Smooth muscle cell (in vitro differentiated cells): ENCODE measurements at regions not wholly inside any gene's neighbourhood (a gene's known extent, or its start where the extent isn't known, plus 50 kb on each side); places are given as distances from the start of the nearest gene placed in this dataset.

Experiments used
- DNase-seq: peaks from one replicate; lab custom pipeline; 2025; ENCODE audit not compliant: unreplicated experiment; lab: John Stamatoyannopoulos, UW
- H2AFZ ChIP-seq: fragments of 200-600 bp; sonication (generic); 2 replicates; pipeline ENCODE4 v1.6.0; 2016; ENCODE audit warnings: antibody characterized with exemption, low read depth, mild to moderate bottlenecking
- H3F3A ChIP-seq: fragments of 200-600 bp; sonication (generic); 2 replicates; pipeline ENCODE4 v1.6.0; 2017; ENCODE audit warnings: antibody characterized with exemption, low read depth
- H3K27ac ChIP-seq: fragments of 200-600 bp; sonication (generic); 2 replicates; pipeline ENCODE4 v1.5.1; 2016; ENCODE audit warnings: low read depth, mild to moderate bottlenecking
- H3K27me3 ChIP-seq: fragments of 200-600 bp; sonication (generic); 2 replicates; pipeline ENCODE4 v1.6.1; 2016; ENCODE audit warnings: low read depth, mild to moderate bottlenecking
- H3K36me3 ChIP-seq: fragments of 200-600 bp; sonication (generic); 2 replicates; pipeline ENCODE4 v1.5.1; 2016; ENCODE audit warnings: low read depth
- H3K4me1 ChIP-seq: fragments of 200-600 bp; sonication (generic); 2 replicates; pipeline ENCODE4 v1.5.1; 2016; ENCODE audit warnings: low read depth
- H3K4me2 ChIP-seq: fragments of 200-600 bp; sonication (generic); 2 replicates; pipeline ENCODE4 v1.6.0; 2016; ENCODE audit warnings: mild to moderate bottlenecking
- H3K4me3 ChIP-seq: fragments of 200-600 bp; sonication (generic); 2 replicates; pipeline ENCODE4 v1.5.1; 2016; ENCODE audit warnings: mild to moderate bottlenecking
- H3K79me2 ChIP-seq: fragments of 200-600 bp; sonication (generic); 2 replicates; pipeline ENCODE4 v1.6.0; 2016; ENCODE audit warnings: low read depth, mild to moderate bottlenecking
- H3K9ac ChIP-seq: fragments of 200-600 bp; sonication (generic); 2 replicates; pipeline ENCODE4 v1.6.0; 2016; ENCODE audit warnings: low read depth
- H3K9me3 ChIP-seq: fragments of 200-600 bp; sonication (generic); replicated peaks from 2 replicates; pipeline ENCODE4 v1.5.1; 2016; ENCODE audit warnings: low read depth
- H4K20me1 ChIP-seq: fragments of 200-600 bp; sonication (generic); 2 replicates; pipeline ENCODE4 v1.6.0; 2016; ENCODE audit warnings: low read depth
- WGBS: methylation state at CpG from one replicate; pipeline ENCODE4 v1.1.7; 2016; ENCODE audit warnings: low lambda C conversion rate; 5-methylcytosine and 5-hydroxymethylcytosine counted together
- TF ChIP-seq, protein P1 (sequence below): fragments of 200-600 bp; sonication (generic); IDR thresholded peaks from 2 replicates; pipeline ENCODE4 v1.5.1; 2017; ENCODE audit warnings: borderline replicate concordance, mild to moderate bottlenecking, antibody characterized with exemption; ENCODE audit not compliant: insufficient read depth, poor library complexity, severe bottlenecking

DNA sequence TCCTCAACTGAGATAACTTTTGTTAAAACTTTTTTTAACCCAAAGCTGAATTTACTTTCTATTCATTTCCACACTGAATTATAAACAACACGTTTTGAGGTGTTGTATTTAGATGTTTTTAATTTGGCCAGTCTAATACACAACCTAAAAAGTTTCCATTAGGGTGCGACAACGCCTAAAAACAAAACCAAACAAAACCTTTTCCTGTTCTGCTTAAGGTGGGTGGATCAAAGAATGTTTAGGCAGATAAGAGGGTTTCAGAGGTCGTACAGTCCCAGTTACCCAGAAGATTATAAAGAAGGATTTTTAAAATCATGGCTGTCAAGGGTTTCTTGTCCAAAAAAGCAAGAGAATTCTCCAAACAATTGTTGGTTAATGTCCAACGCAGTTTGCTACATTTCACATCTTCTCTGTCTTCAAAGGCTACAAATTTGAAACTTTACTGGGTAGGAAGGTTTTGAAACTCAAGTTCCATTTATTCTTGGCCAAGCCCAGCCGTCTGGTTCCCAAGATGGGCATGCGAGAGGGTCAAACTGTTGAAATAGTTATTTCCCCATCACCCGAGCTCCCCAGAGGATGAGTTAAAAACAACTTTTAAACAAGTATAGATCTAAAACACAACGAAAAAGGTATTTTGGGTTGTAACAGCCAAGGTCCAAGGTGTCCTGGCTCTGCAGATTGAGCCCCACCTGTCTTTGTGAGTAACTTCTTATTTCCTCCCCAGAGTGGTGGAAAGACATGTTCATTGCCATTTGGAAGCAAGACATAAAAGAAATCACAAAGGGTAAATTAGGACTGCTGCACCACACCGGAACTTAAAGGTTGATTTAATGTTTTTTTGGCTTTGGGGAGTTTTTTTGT, 122.8 kb upstream of the MAP3K1 start:
- DNase-seq: no peak
- H3K4me1 ChIP-seq: no peaks in the 10 kb centered on the region
- no peak overlapping the region for H3K27ac ChIP-seq
- TF ChIP-seq, protein P1, sequence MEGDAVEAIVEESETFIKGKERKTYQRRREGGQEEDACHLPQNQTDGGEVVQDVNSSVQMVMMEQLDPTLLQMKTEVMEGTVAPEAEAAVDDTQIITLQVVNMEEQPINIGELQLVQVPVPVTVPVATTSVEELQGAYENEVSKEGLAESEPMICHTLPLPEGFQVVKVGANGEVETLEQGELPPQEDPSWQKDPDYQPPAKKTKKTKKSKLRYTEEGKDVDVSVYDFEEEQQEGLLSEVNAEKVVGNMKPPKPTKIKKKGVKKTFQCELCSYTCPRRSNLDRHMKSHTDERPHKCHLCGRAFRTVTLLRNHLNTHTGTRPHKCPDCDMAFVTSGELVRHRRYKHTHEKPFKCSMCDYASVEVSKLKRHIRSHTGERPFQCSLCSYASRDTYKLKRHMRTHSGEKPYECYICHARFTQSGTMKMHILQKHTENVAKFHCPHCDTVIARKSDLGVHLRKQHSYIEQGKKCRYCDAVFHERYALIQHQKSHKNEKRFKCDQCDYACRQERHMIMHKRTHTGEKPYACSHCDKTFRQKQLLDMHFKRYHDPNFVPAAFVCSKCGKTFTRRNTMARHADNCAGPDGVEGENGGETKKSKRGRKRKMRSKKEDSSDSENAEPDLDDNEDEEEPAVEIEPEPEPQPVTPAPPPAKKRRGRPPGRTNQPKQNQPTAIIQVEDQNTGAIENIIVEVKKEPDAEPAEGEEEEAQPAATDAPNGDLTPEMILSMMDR: no peak
- H3K36me3 ChIP-seq: no peaks in the 10 kb centered on the region
- H4K20me1 ChIP-seq: no peaks in the 10 kb centered on the region
- H3K4me3 ChIP-seq: no peak overlapping the region
- no peak overlapping the region for H2AFZ ChIP-seq
- no peak overlapping the region for H3K4me2 ChIP-seq
- H3K9ac ChIP-seq: no peak overlapping the region
- H3K9me3 ChIP-seq: no peaks in the 10 kb centered on the region
- H3K79me2 ChIP-seq: no peaks in the 10 kb centered on the region
- H3F3A ChIP-seq: no peaks in the 10 kb centered on the region
- 82% methylated on average over 10 of the region's 10 CpGs for WGBS
- no peaks in the 10 kb centered on the region for H3K27me3 ChIP-seq

- no peaks in the 10 kb centered on the region for H4K20me1 ChIP-seq
- TF ChIP-seq, protein P1: no peak
- WGBS: 76% methylated on average over 1 of the region's 1 CpG
- no peak overlapping the region for H3K4me3 ChIP-seq
- H3K4me2 ChIP-seq: no peak overlapping the region
- no peaks in the 10 kb centered on the region for H3K36me3 ChIP-seq
- no peak overlapping the region for H2AFZ ChIP-seq
- H3K27me3 ChIP-seq: no peaks in the 10 kb centered on the region
- H3K27ac ChIP-seq: no peak overlapping the region
- no peaks in the 10 kb centered on the region for H3K4me1 ChIP-seq
- H3K9me3 ChIP-seq: no peaks in the 10 kb centered on the region
- no peak overlapping the region for H3K9ac ChIP-seq
- no peaks in the 10 kb centered on the region for H3K79me2 ChIP-seq
- no peak for DNase-seq
- no peaks in the 10 kb centered on the region for H3F3A ChIP-seq
Observed at GRCh38 chr5:56688402-56688801, 126.9 kb upstream of the MAP3K1 start.

GRCh38 chr5:56686337-56687195, 128.8 kb upstream of the MAP3K1 start:
- DNase-seq: no peak
- WGBS: 87% methylated on average over 5 of the region's 5 CpGs
- H3K27me3 ChIP-seq: no peaks in the 10 kb centered on the region
- no peak overlapping the region for H3K4me2 ChIP-seq
- no peak overlapping the region for H3K9ac ChIP-seq
- TF ChIP-seq, protein P1: no peak
- no peaks in the 10 kb centered on the region for H3K4me1 ChIP-seq
- no peak overlapping the region for H2AFZ ChIP-seq
- H3K79me2 ChIP-seq: no peaks in the 10 kb centered on the region
- H3K27ac ChIP-seq: no peak overlapping the region
- no peaks in the 10 kb centered on the region for H3F3A ChIP-seq
- no peaks in the 10 kb centered on the region for H4K20me1 ChIP-seq
- no peaks in the 10 kb centered on the region for H3K36me3 ChIP-seq
- H3K4me3 ChIP-seq: no peak overlapping the region
- no peaks in the 10 kb centered on the region for H3K9me3 ChIP-seq
